CD14-positive monocyte (primary cell): ENCODE measurements at regions not wholly inside any gene's neighbourhood (a gene's known extent, or its start where the extent isn't known, plus 50 kb on each side); places are given as distances from the start of the nearest gene placed in this dataset.

Experiments used
- DNase-seq, 3 donors: peaks; one replicate each; pipeline ENCODE4 v3.0.0-alpha.2; 2011 to 2022
- H2AFZ ChIP-seq: 2 replicates; pipeline ENCODE4 v1.6.0; 2012; ENCODE audit warnings: mild to moderate bottlenecking, low read depth, low read length, inconsistent platforms; ENCODE audit not compliant: insufficient read depth, poor library complexity, severe bottlenecking
- H3K27ac ChIP-seq, 2 donors: 1 replicate in 1 of 2; 2 replicates in 1 of 2; pipeline ENCODE4 v1.5.1; 2012 to 2013; ENCODE audit warnings: low read length in 2 of 2, control low read depth in 1 of 2, inconsistent platforms in 1 of 2, low read depth in 1 of 2, mild to moderate bottlenecking in 1 of 2
- H3K27me3 ChIP-seq, 2 donors: one replicate each; pipeline versions ENCODE4 v1.6.0 to v1.6.1; 2011 to 2013; ENCODE audit warnings: low read length in 2 of 2; ENCODE audit not compliant: control insufficient read depth in 2 of 2, insufficient read depth in 2 of 2
- H3K36me3 ChIP-seq, 2 donors: replicated peaks in 1 of 2; 1 replicate in 1 of 2; 2 replicates in 1 of 2; pipeline versions ENCODE4 v1.5.1 to v1.6.1; 2012 to 2013; ENCODE audit warnings: low read length in 2 of 2, control low read depth in 1 of 2, inconsistent platforms in 1 of 2, mild to moderate bottlenecking in 1 of 2; ENCODE audit not compliant: insufficient read depth in 2 of 2, control insufficient read depth in 1 of 2
- H3K4me1 ChIP-seq, 2 donors: 1 replicate in 1 of 2; 2 replicates in 1 of 2; pipeline versions ENCODE4 v1.5.1 to v1.6.1; 2012 to 2013; ENCODE audit warnings: low read length in 2 of 2, control low read depth in 1 of 2, inconsistent platforms in 1 of 2, mild to moderate bottlenecking in 1 of 2, moderate library complexity in 1 of 2; ENCODE audit not compliant: insufficient read depth in 2 of 2, control insufficient read depth in 1 of 2
- H3K4me2 ChIP-seq: replicated peaks from 2 replicates; pipeline ENCODE3; 2012; ENCODE audit warnings: low read length, moderate library complexity, mild to moderate bottlenecking; ENCODE audit not compliant: poor library complexity, severe bottlenecking; ENCODE audit errors: extremely low read depth
- H3K4me3 ChIP-seq, 3 experiments: fragments of 200-600 bp in 1 of 3; sonication (generic) in 1 of 3; replicated peaks in 1 of 3; 1 replicate in 2 of 3; 2 replicates in 1 of 3; pipeline ENCODE4 v1.5.1; 2011 to 2013; ENCODE audit warnings: low read length in 3 of 3, mild to moderate bottlenecking in 3 of 3, control low read depth in 2 of 3, low read depth in 2 of 3, inconsistent platforms in 1 of 3, moderate library complexity in 1 of 3
- H3K79me2 ChIP-seq: 2 replicates; pipeline ENCODE4 v1.6.0; 2012; ENCODE audit warnings: mild to moderate bottlenecking, control low read depth, inconsistent platforms, low read length, moderate library complexity; ENCODE audit not compliant: insufficient read depth
- H3K9ac ChIP-seq: 2 replicates; pipeline ENCODE4 v1.6.0; 2017; ENCODE audit warnings: low read length, mild to moderate bottlenecking; ENCODE audit not compliant: insufficient read depth, poor library complexity, severe bottlenecking
- H3K9me3 ChIP-seq, 2 donors: replicated peaks in 1 of 2; 1 replicate in 1 of 2; 2 replicates in 1 of 2; pipeline versions ENCODE4 v1.5.1 to v1.6.1; 2012 to 2013; ENCODE audit warnings: low read length in 2 of 2, control low read depth in 1 of 2; ENCODE audit not compliant: control insufficient read depth in 1 of 2, insufficient read depth in 1 of 2
- H4K20me1 ChIP-seq: 2 replicates; pipeline ENCODE4 v1.6.0; 2012; ENCODE audit warnings: mild to moderate bottlenecking, low read length, control low read depth, moderate library complexity; ENCODE audit not compliant: insufficient read depth
- H3K27ac Mint-ChIP-seq, 7 donors: one replicate each; pipeline ENCODE4 v1.8.0; 2020; ENCODE audit warnings: mild to moderate bottlenecking in 7 of 7, mixed read lengths in 7 of 7, moderate library complexity in 6 of 7, inconsistent platforms in 2 of 7
- H3K27me3 Mint-ChIP-seq, 3 donors: one replicate each; pipeline ENCODE4 v1.8.0; 2021 to 2022; ENCODE audit warnings: low read depth in 3 of 3, mild to moderate bottlenecking in 3 of 3, mixed read lengths in 3 of 3, moderate library complexity in 3 of 3, inconsistent platforms in 1 of 3
- H3K36me3 Mint-ChIP-seq, 2 donors: one replicate each; pipeline ENCODE4 v1.8.0; 2020; ENCODE audit warnings: mixed read lengths in 2 of 2, inconsistent platforms in 1 of 2, mild to moderate bottlenecking in 1 of 2
- H3K4me1 Mint-ChIP-seq: one replicate; pipeline ENCODE4 v1.8.0; 2020; ENCODE audit warnings: mild to moderate bottlenecking, mixed read lengths
- H3K4me3 Mint-ChIP-seq, 2 donors: one replicate each; pipeline ENCODE4 v1.8.0; 2020; ENCODE audit warnings: mild to moderate bottlenecking in 2 of 2, mixed read lengths in 2 of 2, moderate library complexity in 1 of 2
- H3K9me3 Mint-ChIP-seq, 7 donors: one replicate each; pipeline ENCODE4 v1.8.0; 2020 to 2022; ENCODE audit warnings: mixed read lengths in 7 of 7, mild to moderate bottlenecking in 6 of 7, moderate library complexity in 6 of 7, inconsistent platforms in 2 of 7
- WGBS: methylation state at CpG from one replicate; pipeline ENCODE4 v1.1.5; 2013; ENCODE audit warnings: missing lambda C conversion rate; ENCODE audit not compliant: insufficient coverage; 5-methylcytosine and 5-hydroxymethylcytosine counted together
- intact Hi-C, 2 donors: fragments of 100-400 bp; cut with micrococcal nuclease; formaldehyde crosslinking; loops; one replicate each; pipeline versions ENCODE4 v1.15.0 to v1.15.1; 2023
- TF ChIP-seq, protein P1 (sequence below): fragments of 200-600 bp; IDR thresholded peaks from one replicate; pipeline ENCODE4 v1.8.0; 2022; ENCODE audit warnings: antibody characterized with exemption, mild to moderate bottlenecking

DNA sequence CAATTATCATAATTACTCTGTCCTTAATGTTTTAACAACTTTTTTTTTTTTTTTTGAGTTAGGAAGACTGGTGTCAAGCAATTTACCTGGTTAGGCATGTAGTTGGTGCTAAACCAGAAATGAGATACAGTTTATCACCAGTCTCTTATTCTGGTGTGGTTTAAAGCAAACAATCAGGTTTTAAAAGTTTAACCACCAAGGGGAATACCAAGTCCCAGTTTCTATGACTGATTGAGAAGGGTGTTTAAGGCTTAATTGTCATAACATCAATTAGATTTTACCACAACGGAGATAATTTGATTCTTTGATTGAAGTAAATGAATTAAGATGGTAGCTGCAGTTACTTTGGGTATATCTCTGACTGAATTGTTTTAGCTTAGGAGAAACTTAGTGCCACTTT, 197.8 kb downstream of the TFAP2B start:
- no CpG with 5 or more reads among the region's 1 CpG for WGBS
- Histone ChIP-seq H3K9me3 (no peaks in the 10 kb centered on the region), H3K27me3 (no peaks in the 10 kb centered on the region), H2AFZ (no peak overlapping the region), H3K9ac (no peak overlapping the region), H3K4me2 (no peak overlapping the region), H3K4me3 (no peak overlapping the region), H4K20me1 (no peaks in the 10 kb centered on the region), H3K79me2 (no peaks in the 10 kb centered on the region), H3K27ac (no peak overlapping the region), H3K4me1 (no peaks in the 10 kb centered on the region), H3K36me3 (no peaks in the 10 kb centered on the region)
- Mint-ChIP-seq H3K27me3 (peaks cover 0 to 1% (median 0%) of the 10 kb centered on the region in 3 donors), H3K9me3 (peaks cover 0 to 3% (median 1%) of the 10 kb centered on the region in 7 donors), H3K27ac (no peak overlapping the region), H3K4me1 (no peaks in the 10 kb centered on the region), H3K4me3 (no peak overlapping the region), H3K36me3 (no peaks in the 10 kb centered on the region)
- TF ChIP-seq, protein P1, sequence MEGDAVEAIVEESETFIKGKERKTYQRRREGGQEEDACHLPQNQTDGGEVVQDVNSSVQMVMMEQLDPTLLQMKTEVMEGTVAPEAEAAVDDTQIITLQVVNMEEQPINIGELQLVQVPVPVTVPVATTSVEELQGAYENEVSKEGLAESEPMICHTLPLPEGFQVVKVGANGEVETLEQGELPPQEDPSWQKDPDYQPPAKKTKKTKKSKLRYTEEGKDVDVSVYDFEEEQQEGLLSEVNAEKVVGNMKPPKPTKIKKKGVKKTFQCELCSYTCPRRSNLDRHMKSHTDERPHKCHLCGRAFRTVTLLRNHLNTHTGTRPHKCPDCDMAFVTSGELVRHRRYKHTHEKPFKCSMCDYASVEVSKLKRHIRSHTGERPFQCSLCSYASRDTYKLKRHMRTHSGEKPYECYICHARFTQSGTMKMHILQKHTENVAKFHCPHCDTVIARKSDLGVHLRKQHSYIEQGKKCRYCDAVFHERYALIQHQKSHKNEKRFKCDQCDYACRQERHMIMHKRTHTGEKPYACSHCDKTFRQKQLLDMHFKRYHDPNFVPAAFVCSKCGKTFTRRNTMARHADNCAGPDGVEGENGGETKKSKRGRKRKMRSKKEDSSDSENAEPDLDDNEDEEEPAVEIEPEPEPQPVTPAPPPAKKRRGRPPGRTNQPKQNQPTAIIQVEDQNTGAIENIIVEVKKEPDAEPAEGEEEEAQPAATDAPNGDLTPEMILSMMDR: no peak
- DNase-seq: no peak
- intact Hi-C loops: no loop called here

DNA sequence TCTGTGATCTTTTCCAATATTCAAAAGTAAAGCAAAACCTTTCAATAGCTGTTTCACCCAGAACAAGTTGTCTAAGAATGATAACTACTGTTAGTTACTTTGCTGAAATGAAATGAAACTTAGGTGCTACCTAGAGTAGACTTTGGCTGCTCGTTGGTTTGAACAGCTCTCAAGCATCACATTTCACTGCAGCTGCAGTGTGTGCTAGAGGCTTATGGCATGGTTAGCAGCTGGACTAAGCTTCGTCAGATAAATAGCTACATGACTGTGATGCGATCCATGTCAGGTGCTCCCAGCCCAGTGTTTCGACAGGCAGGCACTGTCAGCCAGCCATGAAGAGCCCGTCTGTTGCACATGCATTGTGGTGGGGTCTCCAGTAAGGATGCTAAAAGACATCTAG, 201.1 kb downstream of the TFAP2B start:
- 88% methylated on average over 5 of the region's 5 CpGs for WGBS
- Histone ChIP-seq H3K9me3 (no peaks in the 10 kb centered on the region), H3K79me2 (no peaks in the 10 kb centered on the region), H3K4me3 (no peak overlapping the region), H3K4me1 (no peaks in the 10 kb centered on the region), H3K9ac (no peak overlapping the region), H3K36me3 (no peaks in the 10 kb centered on the region), H4K20me1 (no peaks in the 10 kb centered on the region), H2AFZ (no peak overlapping the region), H3K27ac (no peak overlapping the region), H3K27me3 (no peaks in the 10 kb centered on the region), H3K4me2 (no peak overlapping the region)
- no peaks in the 10 kb centered on the region for H3K27me3 Mint-ChIP-seq
- no peak for DNase-seq
- H3K36me3 Mint-ChIP-seq: no peaks in the 10 kb centered on the region
- no peak overlapping the region for H3K4me3 Mint-ChIP-seq
- H3K9me3 Mint-ChIP-seq: peaks cover 0 to 5% (median 0%) of the 10 kb centered on the region in 7 donors
- no peak overlapping the region for H3K27ac Mint-ChIP-seq
- intact Hi-C loops: no loop called here
- TF ChIP-seq, protein P1: no peak
- no peaks in the 10 kb centered on the region for H3K4me1 Mint-ChIP-seq
